ENCODE measurements at regions not wholly inside any gene's neighbourhood (a gene's known extent, or its start where the extent isn't known, plus 50 kb on each side); places are given as distances from the start of the nearest gene placed in this dataset.

DNA sequence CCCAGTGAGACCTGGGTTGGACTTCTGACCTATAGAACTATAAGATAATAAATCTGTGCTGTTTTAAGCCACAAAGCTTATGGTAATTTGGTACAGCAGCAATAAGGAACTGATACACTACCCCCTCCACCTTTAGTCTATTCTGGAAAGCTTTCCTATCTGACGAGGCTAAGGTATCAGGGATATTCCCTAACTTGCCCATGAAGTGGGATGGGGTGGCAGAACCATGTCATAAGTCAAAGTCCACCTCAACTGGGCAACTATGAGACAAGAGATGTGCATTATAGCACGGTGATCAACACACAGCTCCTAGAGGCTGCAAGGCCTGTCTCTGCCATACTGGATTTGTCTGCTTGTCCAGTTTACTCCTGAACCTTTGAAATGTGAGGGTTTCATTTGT, 146.8 kb upstream of the RAD23B start:
- TF ChIP-seq, protein P1, sequence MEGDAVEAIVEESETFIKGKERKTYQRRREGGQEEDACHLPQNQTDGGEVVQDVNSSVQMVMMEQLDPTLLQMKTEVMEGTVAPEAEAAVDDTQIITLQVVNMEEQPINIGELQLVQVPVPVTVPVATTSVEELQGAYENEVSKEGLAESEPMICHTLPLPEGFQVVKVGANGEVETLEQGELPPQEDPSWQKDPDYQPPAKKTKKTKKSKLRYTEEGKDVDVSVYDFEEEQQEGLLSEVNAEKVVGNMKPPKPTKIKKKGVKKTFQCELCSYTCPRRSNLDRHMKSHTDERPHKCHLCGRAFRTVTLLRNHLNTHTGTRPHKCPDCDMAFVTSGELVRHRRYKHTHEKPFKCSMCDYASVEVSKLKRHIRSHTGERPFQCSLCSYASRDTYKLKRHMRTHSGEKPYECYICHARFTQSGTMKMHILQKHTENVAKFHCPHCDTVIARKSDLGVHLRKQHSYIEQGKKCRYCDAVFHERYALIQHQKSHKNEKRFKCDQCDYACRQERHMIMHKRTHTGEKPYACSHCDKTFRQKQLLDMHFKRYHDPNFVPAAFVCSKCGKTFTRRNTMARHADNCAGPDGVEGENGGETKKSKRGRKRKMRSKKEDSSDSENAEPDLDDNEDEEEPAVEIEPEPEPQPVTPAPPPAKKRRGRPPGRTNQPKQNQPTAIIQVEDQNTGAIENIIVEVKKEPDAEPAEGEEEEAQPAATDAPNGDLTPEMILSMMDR (IDR thresholded peaks at IDR 0.05; ENCODE audit: low read depth, low read length, missing control alignments), result no peak
- no peak for DNase-seq (ENCODE audit: extremely low read depth, low read depth)
- H3K4me3 ChIP-seq (replicated peaks; ENCODE audit: low read depth, low read length), result no peak overlapping the region

DNA sequence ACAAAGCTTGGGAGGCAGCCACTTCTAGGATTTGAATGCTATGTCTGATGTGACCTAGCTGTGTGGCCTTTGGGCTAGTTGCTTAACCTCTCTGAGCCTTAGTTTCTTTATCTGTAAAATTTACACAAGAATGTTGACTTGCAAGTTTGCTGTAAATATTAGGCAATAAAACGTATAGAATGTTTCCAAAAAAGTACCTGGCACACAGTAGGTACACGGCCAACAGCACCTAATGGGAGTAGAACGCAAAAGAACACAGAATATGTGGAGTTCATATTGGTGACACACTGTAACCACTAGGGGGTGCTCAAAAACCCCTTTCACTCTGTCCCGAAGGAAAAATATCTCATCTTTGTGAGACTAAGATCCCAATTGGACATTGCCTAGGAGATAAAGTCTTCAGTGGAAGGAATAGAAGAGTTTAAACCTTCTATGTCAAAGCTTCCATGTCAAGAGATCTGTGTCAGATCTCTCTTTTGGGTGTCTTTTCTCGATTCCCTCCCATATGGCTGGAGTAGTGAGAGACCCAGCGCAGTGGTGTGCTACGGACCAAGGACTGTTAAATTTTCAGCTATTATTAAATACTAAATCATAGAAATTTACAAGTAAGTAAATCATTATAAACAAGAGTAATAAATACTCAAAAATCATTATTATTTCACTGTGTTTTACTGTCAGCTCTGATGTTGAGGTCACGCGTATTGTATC, 145.4 kb upstream of the RAD23B start:
- peak; percentile 25 for DNase-seq (ENCODE audit: extremely low read depth, low read depth)

DNA sequence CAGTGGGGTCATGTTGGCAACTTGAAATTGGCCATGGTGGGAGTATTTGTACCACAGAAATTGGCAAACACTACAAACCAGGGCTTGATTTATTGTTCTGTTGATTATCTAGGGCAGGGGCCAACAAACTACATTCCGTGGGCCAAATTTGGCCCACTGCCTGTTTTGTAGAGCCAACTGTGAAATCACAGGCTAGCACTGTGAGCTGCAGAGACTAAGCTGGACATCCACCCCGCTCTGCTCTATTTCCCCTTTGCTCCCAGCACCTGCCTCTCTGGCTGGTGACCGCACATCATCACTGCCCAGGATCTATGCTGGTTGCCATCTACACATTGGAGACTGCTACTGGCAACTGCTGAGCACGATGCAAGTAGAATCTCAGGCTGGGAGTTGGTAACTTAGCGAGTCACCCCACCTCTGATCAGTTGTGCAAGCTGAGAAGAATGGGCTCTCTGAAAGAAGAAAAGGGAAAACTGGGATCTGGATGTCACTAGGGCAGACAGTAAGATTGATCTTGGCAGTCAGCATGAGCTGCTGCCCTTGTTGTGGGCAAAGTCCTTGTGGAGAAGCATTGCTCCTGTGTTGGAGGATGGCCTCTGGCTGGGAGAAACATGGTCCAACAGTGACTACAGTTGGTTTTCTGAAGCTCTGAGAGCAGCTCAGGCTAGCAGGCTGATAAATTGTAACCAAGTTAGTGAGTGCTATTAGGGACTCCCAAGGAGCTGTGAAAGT, 144.7 kb upstream of the RAD23B start:
- TF ChIP-seq, protein P1 (IDR thresholded peaks at IDR 0.05; ENCODE audit: low read depth, low read length, missing control alignments), result no peak
- DNase-seq (ENCODE audit: extremely low read depth, low read depth), result no peak
- H3K4me3 ChIP-seq (replicated peaks; ENCODE audit: low read depth, low read length), result no peak overlapping the region

More for the DNA sequence above, 145.4 kb upstream of the RAD23B start:
- TF ChIP-seq, protein P1 (IDR thresholded peaks at IDR 0.05; ENCODE audit: low read depth, low read length, missing control alignments), result peak; percentile 71
- no peak overlapping the region for H3K4me3 ChIP-seq (replicated peaks; ENCODE audit: low read depth, low read length)

DNA sequence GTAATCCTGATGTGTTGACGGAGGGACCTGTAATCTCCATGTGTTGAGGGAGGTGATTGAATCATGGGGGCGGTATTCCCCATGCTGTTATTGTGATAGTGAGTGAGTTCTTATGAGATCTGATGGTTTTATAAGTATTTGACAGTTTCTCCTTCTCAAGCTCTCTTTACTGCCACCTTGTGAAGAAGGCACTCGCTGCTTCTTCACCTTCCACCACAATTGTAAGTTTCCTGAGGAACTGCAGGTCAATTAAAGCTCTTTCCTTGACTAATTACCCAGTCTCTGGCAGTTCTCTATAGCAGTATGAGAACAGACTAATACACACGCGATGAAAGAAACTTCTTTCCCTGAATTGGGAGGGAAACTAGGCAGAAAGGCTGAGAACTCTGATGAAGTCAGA, 141.1 kb upstream of the RAD23B start:
- TF ChIP-seq, protein P1 (IDR thresholded peaks at IDR 0.05; ENCODE audit: low read depth, low read length, missing control alignments), result peak; percentile 25
- no peak for DNase-seq (ENCODE audit: extremely low read depth, low read depth)
- H3K4me3 ChIP-seq (replicated peaks; ENCODE audit: low read depth, low read length), result no peak overlapping the region

DNA sequence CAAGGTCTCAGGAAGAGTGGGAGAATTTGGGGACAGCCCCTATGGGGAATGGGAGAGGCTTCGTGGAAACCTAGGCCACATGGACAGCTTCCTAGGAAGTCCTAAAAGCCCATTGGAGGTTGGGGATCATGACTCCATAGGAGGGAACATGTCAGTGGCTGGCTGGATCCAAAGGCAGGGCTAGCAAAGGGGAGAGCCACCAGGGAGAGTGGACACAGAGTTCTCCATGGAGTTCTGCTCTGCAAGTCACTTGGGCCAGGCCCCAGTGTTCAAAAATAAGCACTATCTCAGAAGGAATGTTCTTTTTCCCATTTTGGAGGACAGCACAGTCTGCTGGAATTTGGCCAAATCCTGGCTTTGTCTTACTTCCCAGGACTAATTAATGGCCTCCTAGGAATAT, 140.6 kb upstream of the RAD23B start:
- TF ChIP-seq, protein P1 (IDR thresholded peaks at IDR 0.05; ENCODE audit: low read depth, low read length, missing control alignments), result no peak
- DNase-seq (ENCODE audit: extremely low read depth, low read depth), result no peak

DNA sequence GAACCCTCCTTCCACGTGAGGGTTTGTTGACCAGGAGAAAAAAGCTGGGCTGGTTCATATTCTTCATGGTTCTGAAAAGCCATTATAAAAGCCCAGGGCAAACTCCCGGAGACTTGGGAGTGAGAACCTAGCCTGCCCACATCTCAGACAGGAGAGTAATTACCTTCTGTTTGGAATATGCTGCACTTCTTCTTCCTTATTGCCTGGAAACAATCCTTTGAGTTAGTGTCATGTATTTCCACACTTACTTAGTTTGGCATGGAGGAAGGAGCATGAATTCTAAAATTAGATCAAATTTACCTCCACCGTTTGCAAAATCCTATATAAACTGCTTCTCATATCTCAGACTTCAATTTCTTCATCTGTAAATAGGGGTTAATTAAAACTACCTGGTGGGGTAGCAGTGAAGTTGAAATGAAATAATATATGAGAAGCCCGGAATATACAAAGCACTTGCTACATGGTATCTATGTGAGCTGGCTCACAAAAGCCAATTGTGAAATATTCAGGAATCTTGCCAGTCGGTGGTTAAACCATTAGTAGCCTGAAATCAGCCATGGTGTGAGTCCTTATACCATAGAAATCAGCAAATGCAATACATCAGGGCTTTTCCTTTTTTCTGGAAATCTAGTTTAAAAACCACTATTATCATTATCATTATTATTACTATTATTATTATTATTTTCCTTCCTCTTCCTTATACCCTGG, 140.0 kb upstream of the RAD23B start:
- no peak for DNase-seq (ENCODE audit: extremely low read depth, low read depth)
- H3K4me3 ChIP-seq (replicated peaks; ENCODE audit: low read depth, low read length), result no peak overlapping the region
- TF ChIP-seq, protein P1 (IDR thresholded peaks at IDR 0.05; ENCODE audit: low read depth, low read length, missing control alignments), result no peak

More for the DNA sequence above, 140.6 kb upstream of the RAD23B start:
- no peak overlapping the region for H3K4me3 ChIP-seq (replicated peaks; ENCODE audit: low read depth, low read length)

All from HFF-Myc (cell line).